Heart left ventricle (tissue), 13 donors: ENCODE measurements at regions not wholly inside any gene's neighbourhood (a gene's known extent, or its start where the extent isn't known, plus 50 kb on each side); places are given as distances from the start of the nearest gene placed in this dataset.

Experiments used
- CTCF ChIP-seq, 12 donors: fragments of 200-600 bp; sonication (generic) in 4 of 12; IDR thresholded peaks; one replicate each; pipeline versions ENCODE4 v1.5.0 to v1.8.0; 2018 to 2022; ENCODE audit warnings: antibody characterized with exemption in 12 of 12, mild to moderate bottlenecking in 5 of 12
- POLR2A ChIP-seq, 2 donors: fragments of 450-650 bp; IDR thresholded peaks; one replicate each; pipeline ENCODE4 v1.6.1; 2017; ENCODE audit warnings: antibody characterized with exemption in 2 of 2, mild to moderate bottlenecking in 2 of 2, moderate library complexity in 2 of 2
- donor health status: ischemic (EF 13 %, LVEDD 7.1; RV severe dilation, severe dysfunction).
- donor health status: DM: no; HTN: yes; CAD: no.
- donor health status: DM: no; HTN: no; CAD: no.
- donor health status: ischemic (EF 25% LVEDD 6.9; RV normal size, moderate dysfunction).
- donor health status: ischemic (EF 25% LVEDD 5.7; RV mildly dilated, moderate dysfunction).
- donor health status: ischemic (EF 35%, LVEDD 5.7; RV mildly dilated, moderate dysfunction).
- donor health status: nonischemic (EF 11% LVEDD 7.7; RV severe dilation, severe dysfunction).
- donor health status: DM: yes; HTN: yes; CAD: no.
- donor health status: PGD.
- donor health status: ischemic (EF 29% LVEDD 5.4; RV normal size, mild dysfunction).
- donor health status: nonischemic (EF 23%, LVEDD 6.1; RV moderate dilation, normal function).

- TF ChIP-seq POLR2A (IDR thresholded peaks at IDR 0.05) (no peak), CTCF (IDR thresholded peaks at IDR 0.05) (no peak)
Measured at GRCh38 chrX:95889279-95889678, 795.4 kb upstream of the DIAPH2 start.
